ENCODE measurements at regions not wholly inside any gene's neighbourhood (a gene's known extent, or its start where the extent isn't known, plus 50 kb on each side); places are given as distances from the start of the nearest gene placed in this dataset.

- H3K27me3 ChIP-seq (ENCODE audit: control insufficient read depth, insufficient read depth, low read length, poor library complexity, severe bottlenecking), result peaks cover 2% of the 10 kb centered on the region
- WGBS, 2 experiments, result 58 to 64% methylated on average over 14 of the region's 14 CpGs
- peaks cover 27% of the 10 kb centered on the region for H3K4me1 ChIP-seq (ENCODE audit: control insufficient read depth, insufficient read depth, low read length)
- no peaks in the 10 kb centered on the region for H3K36me3 ChIP-seq (ENCODE audit: control insufficient read depth, insufficient read depth, low read length)
- H3K4me3 ChIP-seq (ENCODE audit: insufficient read depth, low read depth, low read length), result no peak overlapping the region
- H3K9me3 ChIP-seq (ENCODE audit: control insufficient read depth, low read length), result no peaks in the 10 kb centered on the region
- H3K27ac ChIP-seq (ENCODE audit: insufficient read depth, low read depth, low read length, poor library complexity, severe bottlenecking), result peak overlapping the region; percentile 37
Measured at GRCh38 chr20:58130581-58130980, 97.9 kb downstream of the ANKRD60 start.

GRCh38 chr20:58130156-58130555, 98.3 kb downstream of the ANKRD60 start:
- 93 to 96% methylated on average over 8 of the region's 8 CpGs for WGBS, 2 experiments
- H3K27ac ChIP-seq (ENCODE audit: insufficient read depth, low read depth, low read length, poor library complexity, severe bottlenecking), result no peak overlapping the region

GRCh38 chr20:58129721-58130151, 98.7 kb downstream of the ANKRD60 start:
- Histone ChIP-seq H3K4me3 (ENCODE audit: insufficient read depth, low read depth, low read length) (no peak overlapping the region), H3K27ac (ENCODE audit: insufficient read depth, low read depth, low read length, poor library complexity, severe bottlenecking) (no peak overlapping the region), H3K9me3 (ENCODE audit: control insufficient read depth, low read length) (no peaks in the 10 kb centered on the region), H3K27me3 (ENCODE audit: control insufficient read depth, insufficient read depth, low read length, poor library complexity, severe bottlenecking) (no peaks in the 10 kb centered on the region), H3K36me3 (ENCODE audit: control insufficient read depth, insufficient read depth, low read length) (no peaks in the 10 kb centered on the region), H3K4me1 (ENCODE audit: control insufficient read depth, insufficient read depth, low read length) (peaks cover 27% of the 10 kb centered on the region)
- 76 to 78% methylated on average over 13 of the region's 13 CpGs for WGBS, 2 experiments

More at GRCh38 chr20:58130156-58130555, 98.3 kb downstream of the ANKRD60 start:
- Histone ChIP-seq H3K9me3 (ENCODE audit: control insufficient read depth, low read length) (no peaks in the 10 kb centered on the region), H3K36me3 (ENCODE audit: control insufficient read depth, insufficient read depth, low read length) (no peaks in the 10 kb centered on the region), H3K4me3 (ENCODE audit: insufficient read depth, low read depth, low read length) (no peak overlapping the region), H3K27me3 (ENCODE audit: control insufficient read depth, insufficient read depth, low read length, poor library complexity, severe bottlenecking) (no peaks in the 10 kb centered on the region), H3K4me1 (ENCODE audit: control insufficient read depth, insufficient read depth, low read length) (peaks cover 27% of the 10 kb centered on the region)

DNA sequence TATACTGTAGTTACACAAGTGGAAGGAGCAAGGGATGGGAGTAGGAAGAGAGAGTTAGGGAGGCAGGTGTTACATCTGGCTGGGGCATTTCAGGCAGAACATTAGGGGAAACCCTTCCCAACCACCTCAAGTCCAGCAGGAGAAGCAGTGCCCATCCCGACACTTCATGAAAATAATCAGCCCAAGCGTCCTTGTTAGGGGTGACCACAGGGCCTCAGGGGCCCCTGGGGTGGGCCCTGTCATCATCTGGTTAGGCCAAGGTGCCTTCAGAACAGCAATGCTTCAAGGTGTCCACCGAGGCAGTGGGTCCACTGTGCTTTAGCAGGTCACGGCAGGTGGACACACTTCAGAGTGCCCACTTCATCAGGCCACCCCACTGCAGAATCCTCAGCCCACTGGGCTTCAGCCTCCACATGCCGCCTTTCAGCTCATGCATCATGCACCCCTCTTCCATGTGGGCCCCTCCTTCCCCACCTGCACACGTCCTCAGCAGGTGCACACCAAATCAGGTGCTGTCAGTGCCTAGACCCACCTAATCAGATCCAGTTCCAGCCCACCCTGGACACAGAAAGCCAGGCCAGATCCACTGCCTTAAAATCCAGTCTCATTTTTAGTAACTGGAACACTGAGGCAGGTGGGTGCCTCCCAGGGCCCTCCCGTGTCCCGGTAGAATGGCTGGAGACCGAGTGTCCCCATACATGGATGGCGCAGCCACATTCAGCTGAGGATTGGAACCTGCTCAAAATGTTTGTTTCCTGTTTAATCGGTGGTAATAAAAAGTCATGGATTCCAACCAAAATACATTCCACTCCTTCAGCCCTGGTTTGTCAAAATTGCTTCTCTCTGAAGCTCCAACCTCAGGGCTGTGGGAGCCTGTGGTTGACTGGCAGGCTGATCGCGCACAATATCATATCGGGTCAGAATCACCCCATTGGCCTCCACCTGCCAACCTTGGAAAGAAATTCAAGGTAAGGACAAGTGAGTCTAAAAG, 99.5 kb downstream of the ANKRD60 start:
- Histone ChIP-seq H3K4me1 (ENCODE audit: control insufficient read depth, insufficient read depth, low read length) (peaks cover 27% of the 10 kb centered on the region), H3K27me3 (ENCODE audit: control insufficient read depth, insufficient read depth, low read length, poor library complexity, severe bottlenecking) (no peaks in the 10 kb centered on the region), H3K9me3 (ENCODE audit: control insufficient read depth, low read length) (no peaks in the 10 kb centered on the region), H3K27ac (ENCODE audit: insufficient read depth, low read depth, low read length, poor library complexity, severe bottlenecking) (no peak overlapping the region), H3K36me3 (ENCODE audit: control insufficient read depth, insufficient read depth, low read length) (no peaks in the 10 kb centered on the region), H3K4me3 (ENCODE audit: insufficient read depth, low read depth, low read length) (no peak overlapping the region)
- 94 to 95% methylated on average over 14 of the region's 14 CpGs for WGBS, 2 experiments

DNA sequence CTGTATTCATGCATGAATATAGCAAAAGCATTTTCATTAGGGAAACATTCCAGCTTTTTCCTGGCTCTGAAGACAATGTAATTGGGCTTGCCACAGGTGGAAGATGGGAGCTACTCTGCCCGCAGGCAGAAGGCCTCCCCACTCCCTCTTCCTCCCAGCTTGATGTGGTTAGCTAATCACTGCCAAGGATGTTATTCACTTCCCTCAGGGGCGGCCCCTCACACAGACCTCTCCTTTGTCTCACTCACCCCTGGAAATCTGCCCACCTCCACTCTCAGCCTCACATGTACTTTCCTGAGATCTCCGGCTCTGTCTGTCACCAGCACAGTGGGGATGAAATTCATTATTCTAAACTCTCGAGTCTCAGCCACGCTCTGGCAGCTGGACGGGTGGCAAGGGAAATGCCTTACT, 100.7 kb downstream of the ANKRD60 start:
- peaks cover 27% of the 10 kb centered on the region for H3K4me1 ChIP-seq (ENCODE audit: control insufficient read depth, insufficient read depth, low read length)
- no peak overlapping the region for H3K4me3 ChIP-seq (ENCODE audit: insufficient read depth, low read depth, low read length)
- no peak overlapping the region for H3K27ac ChIP-seq (ENCODE audit: insufficient read depth, low read depth, low read length, poor library complexity, severe bottlenecking)
- no peaks in the 10 kb centered on the region for H3K9me3 ChIP-seq (ENCODE audit: control insufficient read depth, low read length)
- no peaks in the 10 kb centered on the region for H3K27me3 ChIP-seq (ENCODE audit: control insufficient read depth, insufficient read depth, low read length, poor library complexity, severe bottlenecking)
- WGBS, 2 experiments, result 65 to 66% methylated on average over 6 of the region's 6 CpGs
- no peaks in the 10 kb centered on the region for H3K36me3 ChIP-seq (ENCODE audit: control insufficient read depth, insufficient read depth, low read length)

DNA sequence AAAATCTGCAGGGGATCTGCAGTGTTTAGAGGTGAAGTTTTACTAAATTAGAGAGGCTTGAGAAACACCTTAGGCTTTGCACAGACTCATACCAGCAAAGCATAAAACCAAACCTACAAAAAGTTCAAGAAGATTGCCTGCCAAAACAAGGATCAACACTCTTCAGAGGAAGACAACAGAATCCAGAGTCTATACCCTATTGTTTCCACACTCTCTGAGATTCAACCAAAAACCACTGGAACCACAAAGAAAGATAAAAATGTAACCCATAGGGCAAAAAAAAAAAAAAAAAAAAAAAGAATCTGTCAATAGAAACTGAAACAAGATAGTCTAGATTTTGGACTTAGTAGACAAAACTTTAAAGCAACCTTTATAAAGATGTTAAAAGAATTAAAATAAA, 102.7 kb downstream of the ANKRD60 start:
- Histone ChIP-seq H3K9me3 (ENCODE audit: control insufficient read depth, low read length) (no peaks in the 10 kb centered on the region), H3K27ac (ENCODE audit: insufficient read depth, low read depth, low read length, poor library complexity, severe bottlenecking) (no peak overlapping the region)

DNA sequence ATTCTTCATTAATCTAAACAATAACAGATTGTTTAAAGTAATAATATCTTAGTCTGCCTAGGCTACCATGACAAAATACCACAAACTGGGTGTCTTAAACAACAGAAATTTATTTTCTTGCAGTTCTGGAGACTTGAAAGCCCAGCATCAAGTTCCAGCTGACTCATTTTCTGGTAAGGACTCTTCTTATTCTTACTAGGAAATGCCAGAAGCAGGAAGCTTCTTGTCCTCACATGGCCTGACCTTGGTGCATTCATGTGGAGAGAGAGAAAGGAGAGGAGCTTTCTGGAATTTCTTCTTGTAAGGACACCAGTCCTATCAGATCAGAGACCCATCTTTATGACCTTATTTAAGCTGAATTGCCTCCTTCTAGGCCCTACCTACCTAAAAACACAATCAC, 110.5 kb downstream of the ANKRD60 start:
- Histone ChIP-seq H3K27me3 (ENCODE audit: control insufficient read depth, insufficient read depth, low read length, poor library complexity, severe bottlenecking) (no peaks in the 10 kb centered on the region), H3K4me3 (ENCODE audit: insufficient read depth, low read depth, low read length) (no peak overlapping the region), H3K9me3 (ENCODE audit: control insufficient read depth, low read length) (no peaks in the 10 kb centered on the region), H3K4me1 (ENCODE audit: control insufficient read depth, insufficient read depth, low read length) (no peaks in the 10 kb centered on the region), H3K27ac (ENCODE audit: insufficient read depth, low read depth, low read length, poor library complexity, severe bottlenecking) (no peak overlapping the region), H3K36me3 (ENCODE audit: control insufficient read depth, insufficient read depth, low read length) (no peaks in the 10 kb centered on the region)

More for the DNA sequence above, 102.7 kb downstream of the ANKRD60 start:
- Histone ChIP-seq H3K4me3 (ENCODE audit: insufficient read depth, low read depth, low read length) (no peak overlapping the region), H3K27me3 (ENCODE audit: control insufficient read depth, insufficient read depth, low read length, poor library complexity, severe bottlenecking) (no peaks in the 10 kb centered on the region), H3K4me1 (ENCODE audit: control insufficient read depth, insufficient read depth, low read length) (peaks cover 15% of the 10 kb centered on the region), H3K36me3 (ENCODE audit: control insufficient read depth, insufficient read depth, low read length) (no peaks in the 10 kb centered on the region)

GRCh38 chr20:58116505-58116904, 111.9 kb downstream of the ANKRD60 start:
- WGBS, 2 experiments, result 91 to 95% methylated on average over 1 to 2 of the region's 2 CpGs
- no peaks in the 10 kb centered on the region for H3K9me3 ChIP-seq (ENCODE audit: control insufficient read depth, low read length)

DNA sequence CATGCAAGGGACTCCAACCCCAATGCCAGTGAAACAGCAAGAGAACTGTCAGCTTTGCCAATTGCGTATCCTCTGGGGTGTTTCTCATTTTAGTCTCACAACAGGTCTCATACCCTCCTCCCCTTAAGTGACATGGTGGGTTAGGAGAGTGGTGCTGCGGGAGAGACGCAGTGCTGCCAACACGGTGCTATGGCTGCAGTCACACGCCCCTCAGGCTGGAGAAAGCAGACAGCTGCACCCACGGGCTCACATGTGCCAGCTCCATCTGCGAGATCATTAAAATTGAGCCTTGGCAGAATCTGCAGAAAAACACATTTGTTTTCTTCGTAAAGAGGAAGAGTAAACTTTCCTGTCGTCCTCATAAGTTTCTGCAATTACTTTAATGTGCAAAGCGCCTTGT, 114.7 kb downstream of the ANKRD60 start:
- H3K27ac ChIP-seq (ENCODE audit: insufficient read depth, low read depth, low read length, poor library complexity, severe bottlenecking), result no peak overlapping the region
- no peaks in the 10 kb centered on the region for H3K9me3 ChIP-seq (ENCODE audit: control insufficient read depth, low read length)
- WGBS, 2 experiments, result 91 to 93% methylated on average over 10 of the region's 10 CpGs
- no peak overlapping the region for H3K4me3 ChIP-seq (ENCODE audit: insufficient read depth, low read depth, low read length)
- no peaks in the 10 kb centered on the region for H3K27me3 ChIP-seq (ENCODE audit: control insufficient read depth, insufficient read depth, low read length, poor library complexity, severe bottlenecking)
- H3K36me3 ChIP-seq (ENCODE audit: control insufficient read depth, insufficient read depth, low read length), result no peaks in the 10 kb centered on the region
- no peaks in the 10 kb centered on the region for H3K4me1 ChIP-seq (ENCODE audit: control insufficient read depth, insufficient read depth, low read length)

More at GRCh38 chr20:58116505-58116904, 111.9 kb downstream of the ANKRD60 start:
- H3K27ac ChIP-seq (ENCODE audit: insufficient read depth, low read depth, low read length, poor library complexity, severe bottlenecking), result no peak overlapping the region
- H3K4me3 ChIP-seq (ENCODE audit: insufficient read depth, low read depth, low read length), result no peak overlapping the region
- no peaks in the 10 kb centered on the region for H3K36me3 ChIP-seq (ENCODE audit: control insufficient read depth, insufficient read depth, low read length)
- H3K27me3 ChIP-seq (ENCODE audit: control insufficient read depth, insufficient read depth, low read length, poor library complexity, severe bottlenecking), result no peaks in the 10 kb centered on the region
- no peaks in the 10 kb centered on the region for H3K4me1 ChIP-seq (ENCODE audit: control insufficient read depth, insufficient read depth, low read length)

DNA sequence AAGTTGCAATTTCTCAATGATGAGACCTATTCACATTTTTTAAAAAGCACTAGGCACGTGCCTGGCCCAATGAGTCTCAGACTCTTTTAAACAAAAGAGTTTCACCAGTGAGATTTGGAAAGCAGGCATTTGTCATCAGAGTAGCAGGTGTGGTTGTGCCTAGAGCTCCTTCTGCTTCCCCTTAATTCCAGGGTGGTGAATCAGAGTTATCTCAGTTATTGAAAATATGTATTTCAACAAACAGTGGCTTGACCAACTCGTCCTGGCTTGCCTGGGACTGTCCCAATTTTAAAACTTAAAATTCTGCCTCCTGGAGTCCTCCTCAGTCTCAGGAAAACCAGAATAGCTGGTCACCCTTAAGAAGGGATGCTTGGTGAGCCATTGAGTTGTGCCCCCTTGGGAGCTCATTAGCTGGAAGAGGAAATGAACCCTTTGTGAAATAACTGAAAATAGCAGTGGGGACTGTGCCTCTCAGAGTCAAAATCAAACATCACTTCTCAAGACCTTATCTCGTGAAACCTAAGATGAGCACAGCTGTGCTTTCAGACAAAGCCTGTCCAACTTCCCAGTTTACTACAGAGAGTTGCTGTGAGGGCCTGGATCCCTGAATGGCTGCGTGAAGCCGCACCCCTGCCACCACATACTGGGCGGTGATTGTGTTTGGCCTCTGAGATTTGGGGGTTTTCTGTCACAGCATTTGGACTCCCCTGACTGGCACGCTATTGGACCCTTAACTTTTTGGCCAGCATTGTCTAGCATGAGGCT, 116.3 kb downstream of the ANKRD60 start:
- Histone ChIP-seq H3K4me1 (ENCODE audit: control insufficient read depth, insufficient read depth, low read length) (no peaks in the 10 kb centered on the region), H3K9me3 (ENCODE audit: control insufficient read depth, low read length) (no peaks in the 10 kb centered on the region), H3K4me3 (ENCODE audit: insufficient read depth, low read depth, low read length) (no peak overlapping the region), H3K27ac (ENCODE audit: insufficient read depth, low read depth, low read length, poor library complexity, severe bottlenecking) (no peak overlapping the region), H3K27me3 (ENCODE audit: control insufficient read depth, insufficient read depth, low read length, poor library complexity, severe bottlenecking) (no peaks in the 10 kb centered on the region), H3K36me3 (ENCODE audit: control insufficient read depth, insufficient read depth, low read length) (no peaks in the 10 kb centered on the region)
- 90 to 91% methylated on average over 7 of the region's 7 CpGs for WGBS, 2 experiments

All from ectodermal cell (in vitro differentiated cells).